Neural cell (in vitro differentiated cells): ENCODE measurements at regions not wholly inside any gene's neighbourhood (a gene's known extent, or its start where the extent isn't known, plus 50 kb on each side); places are given as distances from the start of the nearest gene placed in this dataset.

Experiments used
- H2AFZ ChIP-seq: fragments of 200-600, 300-800 bp; sonication (generic), shearing (Covaris generic); 2 replicates; pipeline ENCODE4 v1.6.0; 2014; ENCODE audit warnings: low read depth, mild to moderate bottlenecking, antibody characterized with exemption, low read length, moderate library complexity
- H3F3A ChIP-seq: fragments of 200-600 bp; shearing (Covaris generic); 2 replicates; pipeline ENCODE4 v1.6.1; 2016; ENCODE audit warnings: mild to moderate bottlenecking, moderate library complexity, mixed read lengths, antibody characterized with exemption, low read length; ENCODE audit not compliant: insufficient read depth, poor library complexity, severe bottlenecking
- H3K27ac ChIP-seq: fragments of 200-600, 300-800 bp; sonication (generic), shearing (Covaris generic); 2 replicates; pipeline ENCODE4 v1.5.1; 2014; ENCODE audit warnings: mild to moderate bottlenecking, low read length, moderate library complexity
- H3K27me3 ChIP-seq: fragments of 300-800, 200-600 bp; sonication (generic), shearing (Covaris generic); 2 replicates; pipeline ENCODE4 v1.6.0; 2014; ENCODE audit warnings: mild to moderate bottlenecking, low read depth, low read length, moderate library complexity; ENCODE audit not compliant: insufficient read depth
- H3K36me3 ChIP-seq: fragments of 300-800, 200-600 bp; sonication (generic), shearing (Covaris generic); 2 replicates; pipeline ENCODE4 v1.5.1; 2014; ENCODE audit warnings: mild to moderate bottlenecking, antibody characterized with exemption, low read length, moderate library complexity; ENCODE audit not compliant: insufficient read depth
- H3K4me2 ChIP-seq: fragments of 300-800, 200-600 bp; sonication (generic), shearing (Covaris generic); 2 replicates; pipeline ENCODE4 v1.6.0; 2014; ENCODE audit warnings: mild to moderate bottlenecking, low read length
- H3K4me3 ChIP-seq: fragments of 300-800, 200-600 bp; sonication (generic), shearing (Covaris generic); 2 replicates; pipeline ENCODE4 v1.5.1; 2014; ENCODE audit warnings: mild to moderate bottlenecking, low read length, moderate library complexity
- H3K79me2 ChIP-seq: fragments of 200-600 bp; shearing (Covaris generic); replicated peaks from 2 replicates; pipeline ENCODE4 v1.6.0; 2014; ENCODE audit warnings: mild to moderate bottlenecking, low read length, moderate library complexity; ENCODE audit not compliant: insufficient read depth
- H3K9ac ChIP-seq: fragments of 300-800, 200-600 bp; sonication (generic), shearing (Covaris generic); 2 replicates; pipeline ENCODE4 v1.6.1; 2016; ENCODE audit warnings: mild to moderate bottlenecking, low read length, mixed read lengths
- H3K9me2 ChIP-seq: fragments of 200-600 bp; shearing (Covaris generic); 2 replicates; pipeline ENCODE4 v1.6.1; 2016; ENCODE audit warnings: mild to moderate bottlenecking, low read length, mixed read lengths; ENCODE audit not compliant: insufficient read depth
- H3K9me3 ChIP-seq: fragments of 200-600, 300-800 bp; sonication (generic), shearing (Covaris generic); 2 replicates; pipeline ENCODE4 v1.6.1; 2016; ENCODE audit warnings: mild to moderate bottlenecking, mixed run types, low read length, moderate library complexity, mixed read lengths
- H4K20me1 ChIP-seq: fragments of 200-600 bp; shearing (Covaris generic); 2 replicates; pipeline ENCODE4 v1.6.1; 2016; ENCODE audit warnings: mild to moderate bottlenecking, mixed run types; ENCODE audit not compliant: insufficient read depth
- EP300 ChIP-seq: fragments of 450-650 bp; conservative IDR thresholded peaks from 2 replicates; pipeline ENCODE4 v1.6.1; 2014; ENCODE audit warnings: antibody characterized with exemption, mild to moderate bottlenecking, moderate library complexity; ENCODE audit not compliant: poor library complexity, severe bottlenecking
- EZH2 ChIP-seq: fragments of 200-600, 300-800 bp; shearing (Covaris generic), sonication (generic); IDR thresholded peaks from 2 replicates; pipeline ENCODE4 v1.6.1; 2014; ENCODE audit warnings: antibody characterized with exemption, low read length, borderline replicate concordance, mild to moderate bottlenecking; ENCODE audit not compliant: insufficient read depth, poor library complexity, severe bottlenecking
- MXI1 ChIP-seq: fragments of 450-650 bp; conservative IDR thresholded peaks from 2 replicates; pipeline ENCODE4 v1.6.1; 2014; ENCODE audit warnings: antibody characterized with exemption, mild to moderate bottlenecking; ENCODE audit not compliant: poor library complexity, severe bottlenecking
- POLR2AphosphoS5 ChIP-seq: IDR thresholded peaks from 2 replicates; pipeline ENCODE4 v1.6.1; 2012
- RAD21 ChIP-seq: fragments of 450-650 bp; conservative IDR thresholded peaks from 2 replicates; pipeline ENCODE4 v1.6.1; 2014; ENCODE audit warnings: antibody characterized with exemption, mild to moderate bottlenecking, moderate library complexity
- SMC3 ChIP-seq: fragments of 450-650 bp; conservative IDR thresholded peaks from 2 replicates; pipeline ENCODE4 v1.6.1; 2014; ENCODE audit warnings: antibody characterized with exemption, mild to moderate bottlenecking, moderate library complexity; ENCODE audit not compliant: poor library complexity
- TAF1 ChIP-seq: IDR thresholded peaks from 2 replicates; pipeline ENCODE4 v1.6.1; 2012; ENCODE audit warnings: low read depth
- TF ChIP-seq, protein P1 (sequence below): fragments of 450-650 bp; IDR thresholded peaks from 2 replicates; pipeline ENCODE4 v1.5.1; 2014; ENCODE audit warnings: antibody characterized with exemption, mild to moderate bottlenecking, moderate library complexity; ENCODE audit not compliant: poor library complexity, severe bottlenecking
- TF ChIP-seq, protein P2 (sequence below): IDR thresholded peaks from 2 replicates; pipeline ENCODE4 v1.6.1; 2012; ENCODE audit warnings: borderline replicate concordance

DNA sequence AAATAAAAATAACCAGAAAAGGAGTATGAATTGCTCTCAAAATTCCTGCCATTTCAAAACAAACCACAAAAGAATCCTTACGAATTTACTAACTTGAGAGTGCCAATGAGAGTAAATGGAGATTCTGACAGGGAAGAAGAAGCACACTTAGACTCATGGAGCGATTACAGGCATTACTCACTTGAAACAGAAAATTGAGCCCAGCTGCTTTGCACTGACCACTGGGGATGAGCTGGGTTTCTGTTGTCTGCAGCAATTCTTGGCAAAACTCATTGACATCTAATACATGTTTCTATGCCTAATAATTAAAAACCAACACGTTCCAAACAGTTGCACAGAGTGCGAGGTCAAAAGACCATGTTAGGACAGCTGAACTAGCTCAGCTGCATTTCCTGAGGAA, 731.6 kb downstream of the DNAH5 start:
- no peak overlapping the region for H3K4me3 ChIP-seq
- H3K27me3 ChIP-seq, result no peaks in the 10 kb centered on the region
- no peak overlapping the region for H3K27ac ChIP-seq
- no peaks in the 10 kb centered on the region for H3K9me3 ChIP-seq
- H3K36me3 ChIP-seq, result no peaks in the 10 kb centered on the region
- no peaks in the 10 kb centered on the region for H3F3A ChIP-seq
- TF ChIP-seq TAF1 (no peak), RAD21 (no peak), POLR2AphosphoS5 (no peak), EZH2 (no peak), SMC3 (no peak), MXI1 (no peak), EP300 (no peak)
- TF ChIP-seq, protein P1, sequence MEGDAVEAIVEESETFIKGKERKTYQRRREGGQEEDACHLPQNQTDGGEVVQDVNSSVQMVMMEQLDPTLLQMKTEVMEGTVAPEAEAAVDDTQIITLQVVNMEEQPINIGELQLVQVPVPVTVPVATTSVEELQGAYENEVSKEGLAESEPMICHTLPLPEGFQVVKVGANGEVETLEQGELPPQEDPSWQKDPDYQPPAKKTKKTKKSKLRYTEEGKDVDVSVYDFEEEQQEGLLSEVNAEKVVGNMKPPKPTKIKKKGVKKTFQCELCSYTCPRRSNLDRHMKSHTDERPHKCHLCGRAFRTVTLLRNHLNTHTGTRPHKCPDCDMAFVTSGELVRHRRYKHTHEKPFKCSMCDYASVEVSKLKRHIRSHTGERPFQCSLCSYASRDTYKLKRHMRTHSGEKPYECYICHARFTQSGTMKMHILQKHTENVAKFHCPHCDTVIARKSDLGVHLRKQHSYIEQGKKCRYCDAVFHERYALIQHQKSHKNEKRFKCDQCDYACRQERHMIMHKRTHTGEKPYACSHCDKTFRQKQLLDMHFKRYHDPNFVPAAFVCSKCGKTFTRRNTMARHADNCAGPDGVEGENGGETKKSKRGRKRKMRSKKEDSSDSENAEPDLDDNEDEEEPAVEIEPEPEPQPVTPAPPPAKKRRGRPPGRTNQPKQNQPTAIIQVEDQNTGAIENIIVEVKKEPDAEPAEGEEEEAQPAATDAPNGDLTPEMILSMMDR, result no peak
- TF ChIP-seq, protein P2, sequence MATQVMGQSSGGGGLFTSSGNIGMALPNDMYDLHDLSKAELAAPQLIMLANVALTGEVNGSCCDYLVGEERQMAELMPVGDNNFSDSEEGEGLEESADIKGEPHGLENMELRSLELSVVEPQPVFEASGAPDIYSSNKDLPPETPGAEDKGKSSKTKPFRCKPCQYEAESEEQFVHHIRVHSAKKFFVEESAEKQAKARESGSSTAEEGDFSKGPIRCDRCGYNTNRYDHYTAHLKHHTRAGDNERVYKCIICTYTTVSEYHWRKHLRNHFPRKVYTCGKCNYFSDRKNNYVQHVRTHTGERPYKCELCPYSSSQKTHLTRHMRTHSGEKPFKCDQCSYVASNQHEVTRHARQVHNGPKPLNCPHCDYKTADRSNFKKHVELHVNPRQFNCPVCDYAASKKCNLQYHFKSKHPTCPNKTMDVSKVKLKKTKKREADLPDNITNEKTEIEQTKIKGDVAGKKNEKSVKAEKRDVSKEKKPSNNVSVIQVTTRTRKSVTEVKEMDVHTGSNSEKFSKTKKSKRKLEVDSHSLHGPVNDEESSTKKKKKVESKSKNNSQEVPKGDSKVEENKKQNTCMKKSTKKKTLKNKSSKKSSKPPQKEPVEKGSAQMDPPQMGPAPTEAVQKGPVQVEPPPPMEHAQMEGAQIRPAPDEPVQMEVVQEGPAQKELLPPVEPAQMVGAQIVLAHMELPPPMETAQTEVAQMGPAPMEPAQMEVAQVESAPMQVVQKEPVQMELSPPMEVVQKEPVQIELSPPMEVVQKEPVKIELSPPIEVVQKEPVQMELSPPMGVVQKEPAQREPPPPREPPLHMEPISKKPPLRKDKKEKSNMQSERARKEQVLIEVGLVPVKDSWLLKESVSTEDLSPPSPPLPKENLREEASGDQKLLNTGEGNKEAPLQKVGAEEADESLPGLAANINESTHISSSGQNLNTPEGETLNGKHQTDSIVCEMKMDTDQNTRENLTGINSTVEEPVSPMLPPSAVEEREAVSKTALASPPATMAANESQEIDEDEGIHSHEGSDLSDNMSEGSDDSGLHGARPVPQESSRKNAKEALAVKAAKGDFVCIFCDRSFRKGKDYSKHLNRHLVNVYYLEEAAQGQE, result no peak
- H4K20me1 ChIP-seq, result no peaks in the 10 kb centered on the region
- no peaks in the 10 kb centered on the region for H3K79me2 ChIP-seq
- no peak overlapping the region for H2AFZ ChIP-seq
- no peak overlapping the region for H3K4me2 ChIP-seq
- H3K9ac ChIP-seq, result no peak overlapping the region
- H3K9me2 ChIP-seq, result no peaks in the 10 kb centered on the region

DNA sequence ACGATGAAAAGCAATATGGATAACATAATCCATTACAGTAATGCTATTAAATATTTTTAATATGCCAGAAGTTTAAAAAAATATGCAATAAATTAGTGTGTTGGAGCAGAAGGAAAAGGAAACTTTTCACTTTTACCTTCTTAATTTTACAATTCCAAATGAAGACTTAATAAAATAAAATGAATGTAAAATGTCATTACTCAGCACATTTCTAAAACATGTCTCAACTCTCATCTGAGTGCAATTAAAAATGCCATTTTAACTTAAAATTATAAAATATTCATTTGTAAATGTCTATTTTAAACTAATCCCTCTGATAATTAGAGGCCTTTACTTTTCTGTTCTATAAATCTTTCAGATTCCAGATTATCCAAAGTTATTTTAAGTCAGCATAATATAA, 733.4 kb downstream of the DNAH5 start:
- H3K9ac ChIP-seq, result no peak overlapping the region
- H4K20me1 ChIP-seq, result no peaks in the 10 kb centered on the region
- no peak for TF ChIP-seq EP300
- TF ChIP-seq EZH2, result no peak
- TF ChIP-seq POLR2AphosphoS5, result no peak
- no peak for TF ChIP-seq MXI1
- TF ChIP-seq, protein P2, result no peak
- TF ChIP-seq RAD21, result no peak
- no peak for TF ChIP-seq SMC3
- TF ChIP-seq TAF1, result no peak
- TF ChIP-seq, protein P1, result no peak
- H3K9me3 ChIP-seq, result no peaks in the 10 kb centered on the region
- no peaks in the 10 kb centered on the region for H3K36me3 ChIP-seq
- H3K27ac ChIP-seq, result no peak overlapping the region
- H3K27me3 ChIP-seq, result no peaks in the 10 kb centered on the region
- no peak overlapping the region for H3K4me3 ChIP-seq
- H3K9me2 ChIP-seq, result no peaks in the 10 kb centered on the region
- no peak overlapping the region for H3K4me2 ChIP-seq
- no peaks in the 10 kb centered on the region for H3K79me2 ChIP-seq
- H2AFZ ChIP-seq, result no peak overlapping the region
- H3F3A ChIP-seq, result no peaks in the 10 kb centered on the region
